GM13976 (cell line): ENCODE measurements at regions not wholly inside any gene's neighbourhood (a gene's known extent, or its start where the extent isn't known, plus 50 kb on each side); places are given as distances from the start of the nearest gene placed in this dataset.

Experiments used
- DNase-seq: peaks from one replicate; pipeline ENCODE4 v3.0.0; 2012; ENCODE audit warnings: low spot score
- CTCF ChIP-seq: IDR thresholded peaks from 2 replicates; pipeline ENCODE4 v1.5.1; 2012; ENCODE audit warnings: borderline replicate concordance, mild to moderate bottlenecking; ENCODE audit not compliant: insufficient read depth; ENCODE audit errors: extremely low read depth, missing control alignments, control extremely low read depth
- in situ Hi-C: fragments of 300-500 bp; cut with MboI; formaldehyde crosslinking; loops from one replicate; pipeline ENCODE4 v1.12.0; 2022; ENCODE audit warnings: low sequenced_read_pairs, mixed read lengths, inconsistent platforms; ENCODE audit not compliant: unreplicated experiment

GRCh38 chr6:40302856-40303454 lies 284.2 kb downstream of the LRFN2 start:
- in situ Hi-C loops: loop anchor here (25.0 kb wide), 1 partner anchor 941 kb away; no protein-coding TSS in a partner anchor
- no peak for DNase-seq
- TF ChIP-seq CTCF: no peak

GRCh38 chr6:40299681-40300080 lies 287.5 kb downstream of the LRFN2 start:
- DNase-seq: no peak
- no peak for TF ChIP-seq CTCF
- in situ Hi-C loops: loop anchor here (25.0 kb wide), 1 partner anchor 937 kb away; no protein-coding TSS in a partner anchor

GRCh38 chr6:40298207-40298606 lies 289.0 kb downstream of the LRFN2 start:
- DNase-seq: no peak
- in situ Hi-C loops: no loop called here
- TF ChIP-seq CTCF: no peak

- no peak for TF ChIP-seq CTCF
- in situ Hi-C loops: no loop called here
- no peak for DNase-seq
Observed at GRCh38 chr6:40295251-40295950, 291.8 kb downstream of the LRFN2 start.

- no peak for TF ChIP-seq CTCF
- in situ Hi-C loops: no loop called here
- no peak for DNase-seq
Observed at GRCh38 chr6:40293460-40294185, 293.5 kb downstream of the LRFN2 start.

GRCh38 chr6:40293060-40293459 lies 294.1 kb downstream of the LRFN2 start:
- DNase-seq: no peak
- no peak for TF ChIP-seq CTCF
- in situ Hi-C loops: no loop called here
